ENCODE measurements at regions not wholly inside any gene's neighbourhood (a gene's known extent, or its start where the extent isn't known, plus 50 kb on each side); places are given as distances from the start of the nearest gene placed in this dataset.

GRCh38 chr5:135191084-135191826, 157.2 kb upstream of the PITX1 start (continued):
- 0 out of 2 replicates have a peak, but pooled peaks have one; percentile 27 for TF ChIP-seq SNAPC4 (CRISPR knock-in tag; IDR thresholded peaks at IDR 0.05)
- no peak for TF ChIP-seq DNMT3B (CRISPR knock-in tag; conservative IDR thresholded peaks at IDR 0.05)
- no peak for TF ChIP-seq ELK4 (CRISPR knock-in tag; IDR thresholded peaks at IDR 0.05; ENCODE audit: borderline replicate concordance)
- no peak for TF ChIP-seq MEIS1 (CRISPR knock-in tag; IDR thresholded peaks at IDR 0.05; ENCODE audit: borderline replicate concordance)
- TF ChIP-seq TEF (CRISPR knock-in tag; IDR thresholded peaks at IDR 0.05), result no peak
- TF ChIP-seq IKZF5 (CRISPR knock-in tag; IDR thresholded peaks at IDR 0.05), result peak; percentile 62
- no peak for TF ChIP-seq ARNT (IDR thresholded peaks at IDR 0.05)
- TF ChIP-seq PCBP2 (optimal IDR thresholded peaks at IDR 0.05; ENCODE audit: low read depth, low read length, poor library complexity, severe bottlenecking), result no peak
- TF ChIP-seq RARA (CRISPR knock-in tag; IDR thresholded peaks at IDR 0.05), result peak; percentile 34; the same call in 1 of the 2 replicates
- TF ChIP-seq FOXC1 (CRISPR knock-in tag; IDR thresholded peaks at IDR 0.05; ENCODE audit: borderline replicate concordance), result no peak
- TF ChIP-seq FOXO4 (CRISPR knock-in tag; conservative IDR thresholded peaks at IDR 0.05), result no peak
- peak; percentile 41 for TF ChIP-seq BCL6 (CRISPR knock-in tag; IDR thresholded peaks at IDR 0.05)
- no peak for TF ChIP-seq TFAP4 (IDR thresholded peaks at IDR 0.05; ENCODE audit: borderline replicate concordance, low read depth)
- no peak; the same call in 1 of the 2 replicates for TF ChIP-seq ARHGAP35 (CRISPR knock-in tag; IDR thresholded peaks at IDR 0.05; ENCODE audit: borderline replicate concordance)
- TF ChIP-seq ZNF75D (CRISPR knock-in tag; IDR thresholded peaks at IDR 0.05; ENCODE audit: borderline replicate concordance), result no peak
- peak; percentile 67 for TF ChIP-seq RBFOX2 (IDR thresholded peaks at IDR 0.05; ENCODE audit: low read depth, low read length)
- 0 out of 2 replicates have a peak, but pooled peaks have one; percentile 45 for TF ChIP-seq ZNF12 (CRISPR knock-in tag; IDR thresholded peaks at IDR 0.05)

Data from HepG2 (cell line).